GM12875 (cell line): ENCODE measurements at regions not wholly inside any gene's neighbourhood (a gene's known extent, or its start where the extent isn't known, plus 50 kb on each side); places are given as distances from the start of the nearest gene placed in this dataset.
"Not testable (repeated sequence)": the region's sequence is repeated elsewhere in the genome, so short reads cannot be mapped to it uniquely, and the experiment has no call there.

Source experiments
- H3K4me3 ChIP-seq: one replicate; pipeline ENCODE4 v1.5.1; 2011; ENCODE audit warnings: low read depth, low read length, control low read depth
- CTCF ChIP-seq: IDR thresholded peaks from 2 replicates; pipeline ENCODE4 v1.5.1; 2011; ENCODE audit warnings: low read depth, mild to moderate bottlenecking, control low read depth, inconsistent platforms, low read length, moderate library complexity, borderline replicate concordance; ENCODE audit not compliant: insufficient read depth

- TF ChIP-seq CTCF, result no peak
- H3K4me3 ChIP-seq, result no peak overlapping the region
These were observed 1615.3 kb downstream of the PCDH18 start for GRCh38 chr4:135917011-135917410.

GRCh38 chr4:135900956-135901355 lies 1631.3 kb downstream of the PCDH18 start:
- H3K4me3 ChIP-seq, result no peak overlapping the region
- no peak for TF ChIP-seq CTCF

- not testable (repeated sequence) for H3K4me3 ChIP-seq
- 0 out of 2 replicates have a peak, but pooled peaks have one; percentile 21 for TF ChIP-seq CTCF
These were observed 1662.7 kb upstream of the PABPC4L start for GRCh38 chr4:135864304-135864703.

- no peak overlapping the region for H3K4me3 ChIP-seq
- TF ChIP-seq CTCF, result no peak
These were observed 1639.2 kb upstream of the PABPC4L start for GRCh38 chr4:135840781-135841180.

GRCh38 chr4:135839712-135840111 lies 1638.1 kb upstream of the PABPC4L start:
- H3K4me3 ChIP-seq, result no peak overlapping the region
- no peak for TF ChIP-seq CTCF

- no peak for TF ChIP-seq CTCF
These were observed 1637.3 kb upstream of the PABPC4L start for GRCh38 chr4:135838889-135839288.

GRCh38 chr4:135834471-135834870 lies 1632.9 kb upstream of the PABPC4L start:
- no peak for TF ChIP-seq CTCF
- no peak overlapping the region for H3K4me3 ChIP-seq

More at GRCh38 chr4:135838889-135839288, 1637.3 kb upstream of the PABPC4L start:
- no peak overlapping the region for H3K4me3 ChIP-seq
